LNCaP clone FGC (cell line): ENCODE measurements at regions not wholly inside any gene's neighbourhood (a gene's known extent, or its start where the extent isn't known, plus 50 kb on each side); places are given as distances from the start of the nearest gene placed in this dataset.
"Not testable (repeated sequence)": the region's sequence is repeated elsewhere in the genome, so short reads cannot be mapped to it uniquely, and the experiment has no call there.

Experiments used
- DNase-seq: peaks from one replicate; pipeline ENCODE4 v3.0.0-alpha.2; 2011; ENCODE audit warnings: low read depth
- H3K4me3 ChIP-seq: 2 replicates; pipeline ENCODE4 v1.5.1; 2011; ENCODE audit warnings: mild to moderate bottlenecking, low read depth, low read length, control low read depth
- TF ChIP-seq, protein P1 (sequence below): IDR thresholded peaks from 2 replicates; pipeline ENCODE4 v1.5.1; 2012; ENCODE audit warnings: mild to moderate bottlenecking; ENCODE audit not compliant: control insufficient read depth, insufficient read depth; ENCODE audit errors: extremely low read depth

DNA sequence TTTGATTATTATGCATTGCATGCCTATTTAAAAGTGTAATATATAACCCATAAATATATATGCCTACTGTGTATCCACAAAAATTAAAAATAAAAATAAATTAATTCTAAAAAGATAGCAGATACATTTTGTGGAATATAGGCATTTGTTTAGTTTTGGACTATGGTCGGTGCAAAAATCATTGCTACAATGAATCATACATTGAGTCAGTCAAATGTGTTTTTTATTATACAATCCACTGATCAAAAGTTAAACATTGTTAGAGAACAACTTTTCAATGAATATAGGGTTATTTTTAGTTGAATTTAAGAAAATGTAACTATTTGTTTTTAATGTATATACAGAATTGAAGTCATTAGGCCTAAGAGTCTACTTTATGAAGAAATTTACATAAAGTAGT is 885.9 kb downstream of the EFNA5 start:
- H3K4me3 ChIP-seq, result no peak overlapping the region
- DNase-seq, result no peak
- TF ChIP-seq, protein P1, sequence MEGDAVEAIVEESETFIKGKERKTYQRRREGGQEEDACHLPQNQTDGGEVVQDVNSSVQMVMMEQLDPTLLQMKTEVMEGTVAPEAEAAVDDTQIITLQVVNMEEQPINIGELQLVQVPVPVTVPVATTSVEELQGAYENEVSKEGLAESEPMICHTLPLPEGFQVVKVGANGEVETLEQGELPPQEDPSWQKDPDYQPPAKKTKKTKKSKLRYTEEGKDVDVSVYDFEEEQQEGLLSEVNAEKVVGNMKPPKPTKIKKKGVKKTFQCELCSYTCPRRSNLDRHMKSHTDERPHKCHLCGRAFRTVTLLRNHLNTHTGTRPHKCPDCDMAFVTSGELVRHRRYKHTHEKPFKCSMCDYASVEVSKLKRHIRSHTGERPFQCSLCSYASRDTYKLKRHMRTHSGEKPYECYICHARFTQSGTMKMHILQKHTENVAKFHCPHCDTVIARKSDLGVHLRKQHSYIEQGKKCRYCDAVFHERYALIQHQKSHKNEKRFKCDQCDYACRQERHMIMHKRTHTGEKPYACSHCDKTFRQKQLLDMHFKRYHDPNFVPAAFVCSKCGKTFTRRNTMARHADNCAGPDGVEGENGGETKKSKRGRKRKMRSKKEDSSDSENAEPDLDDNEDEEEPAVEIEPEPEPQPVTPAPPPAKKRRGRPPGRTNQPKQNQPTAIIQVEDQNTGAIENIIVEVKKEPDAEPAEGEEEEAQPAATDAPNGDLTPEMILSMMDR, result no peak

- TF ChIP-seq, protein P1, result no peak
- DNase-seq, result peak; percentile 91
- no peak overlapping the region for H3K4me3 ChIP-seq
These were observed 890.4 kb downstream of the EFNA5 start for GRCh38 chr5:106780355-106780754.

- not testable (repeated sequence) for H3K4me3 ChIP-seq, DNase-seq
These were observed 894.2 kb downstream of the EFNA5 start for GRCh38 chr5:106776515-106776914.

DNA sequence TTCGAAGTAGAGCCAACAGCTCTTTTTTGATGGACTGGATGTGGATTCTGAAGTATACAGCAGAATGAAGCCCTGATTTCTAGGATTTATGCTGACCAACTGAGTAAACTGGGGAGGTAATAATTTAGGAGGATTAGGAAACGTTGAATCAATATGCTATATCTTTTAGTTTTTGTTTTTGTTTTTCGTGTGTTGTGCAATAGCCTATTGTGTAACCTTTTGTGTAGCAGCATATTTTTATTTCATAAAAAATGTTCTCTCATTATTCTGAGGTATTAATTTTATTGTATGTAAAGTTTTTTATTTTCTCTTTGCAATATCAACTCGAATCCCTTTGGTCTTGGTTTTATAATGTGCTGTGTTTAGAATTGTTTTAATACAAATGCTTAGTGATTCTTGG is 902.3 kb downstream of the EFNA5 start:
- TF ChIP-seq, protein P1, result no peak
- H3K4me3 ChIP-seq, result no peak overlapping the region
- no peak for DNase-seq

- TF ChIP-seq, protein P1, result no peak
- no peak overlapping the region for H3K4me3 ChIP-seq
- no peak for DNase-seq
These were observed 903.8 kb downstream of the EFNA5 start for GRCh38 chr5:106766916-106767315.

DNA sequence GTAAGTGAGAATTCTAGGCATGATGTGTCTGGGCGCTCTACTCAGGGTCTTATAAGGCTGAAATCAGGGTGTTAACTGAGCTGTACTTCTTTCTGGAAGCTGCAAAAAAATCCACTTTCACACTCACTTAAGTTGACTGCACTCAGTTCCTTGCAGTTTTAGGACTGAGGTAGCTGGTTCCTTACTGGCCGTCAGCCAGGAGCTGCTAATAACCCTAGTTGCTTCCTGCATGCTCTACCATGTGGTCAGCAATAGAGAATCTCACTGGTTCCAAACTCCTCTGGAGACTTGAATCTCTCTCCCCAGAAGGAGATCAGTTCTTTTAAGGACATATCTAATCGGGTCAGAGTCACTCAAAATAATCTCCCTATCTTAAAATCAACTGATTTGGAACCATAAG is 911.2 kb downstream of the EFNA5 start:
- H3K4me3 ChIP-seq, result no peak overlapping the region
- TF ChIP-seq, protein P1, result no peak
- peak; percentile 17 for DNase-seq

- DNase-seq, result no peak
- H3K4me3 ChIP-seq, result no peak overlapping the region
- TF ChIP-seq, protein P1, result no peak
These were observed 911.6 kb downstream of the EFNA5 start for GRCh38 chr5:106759152-106759551.

DNA sequence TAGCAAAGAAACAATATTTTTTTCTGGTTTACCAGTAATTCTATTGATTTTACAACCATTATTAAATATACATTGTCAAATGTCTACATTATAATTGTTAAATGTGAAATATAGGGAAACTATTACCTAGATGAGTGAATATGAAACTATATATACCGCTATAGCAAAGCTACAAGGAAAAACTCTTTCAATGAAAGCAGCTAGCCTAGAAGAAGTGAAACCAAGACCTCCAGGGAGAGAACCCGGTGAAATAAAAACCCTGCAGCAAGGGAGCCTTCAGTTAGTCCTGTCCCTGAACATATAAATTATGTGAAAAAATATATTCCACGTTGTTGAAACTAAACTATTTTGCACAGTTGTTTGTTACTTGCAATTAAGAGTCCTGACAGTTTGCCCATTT is 913.1 kb downstream of the EFNA5 start:
- TF ChIP-seq, protein P1, result no peak
- no peak for DNase-seq
- no peak overlapping the region for H3K4me3 ChIP-seq
